ENCODE measurements at regions not wholly inside any gene's neighbourhood (a gene's known extent, or its start where the extent isn't known, plus 50 kb on each side); places are given as distances from the start of the nearest gene placed in this dataset.

DNA sequence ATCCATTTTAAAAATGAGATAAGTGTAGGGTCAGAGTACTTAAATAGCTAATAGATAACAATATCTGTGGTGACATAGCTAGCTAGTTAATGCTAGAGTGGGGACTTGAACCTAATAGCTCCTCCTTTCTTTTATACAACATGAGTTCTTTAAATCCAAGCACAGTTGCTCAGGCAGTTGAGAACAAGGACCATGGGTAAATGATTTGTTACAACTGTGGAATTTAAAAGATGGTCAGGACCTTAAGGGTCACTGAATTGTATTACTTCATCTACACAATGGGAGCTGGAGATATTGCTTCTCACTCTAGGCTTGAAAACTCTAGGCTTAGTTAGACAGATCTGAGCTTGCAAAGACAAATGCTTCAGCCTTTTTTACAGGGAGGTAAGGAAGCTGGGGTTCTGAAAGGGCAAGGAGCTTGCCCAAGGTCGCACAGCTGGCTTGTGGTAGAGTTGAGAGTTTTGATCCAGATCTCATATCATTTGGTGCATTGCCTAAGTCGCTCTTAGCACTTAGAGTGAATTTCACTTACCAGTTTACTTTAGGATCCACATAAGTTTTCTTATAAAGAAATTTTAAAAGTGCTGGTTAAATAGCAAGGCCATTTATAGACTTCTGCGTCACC, 90.2 kb downstream of the EDEM1 start:
- TF ChIP-seq, protein P1, sequence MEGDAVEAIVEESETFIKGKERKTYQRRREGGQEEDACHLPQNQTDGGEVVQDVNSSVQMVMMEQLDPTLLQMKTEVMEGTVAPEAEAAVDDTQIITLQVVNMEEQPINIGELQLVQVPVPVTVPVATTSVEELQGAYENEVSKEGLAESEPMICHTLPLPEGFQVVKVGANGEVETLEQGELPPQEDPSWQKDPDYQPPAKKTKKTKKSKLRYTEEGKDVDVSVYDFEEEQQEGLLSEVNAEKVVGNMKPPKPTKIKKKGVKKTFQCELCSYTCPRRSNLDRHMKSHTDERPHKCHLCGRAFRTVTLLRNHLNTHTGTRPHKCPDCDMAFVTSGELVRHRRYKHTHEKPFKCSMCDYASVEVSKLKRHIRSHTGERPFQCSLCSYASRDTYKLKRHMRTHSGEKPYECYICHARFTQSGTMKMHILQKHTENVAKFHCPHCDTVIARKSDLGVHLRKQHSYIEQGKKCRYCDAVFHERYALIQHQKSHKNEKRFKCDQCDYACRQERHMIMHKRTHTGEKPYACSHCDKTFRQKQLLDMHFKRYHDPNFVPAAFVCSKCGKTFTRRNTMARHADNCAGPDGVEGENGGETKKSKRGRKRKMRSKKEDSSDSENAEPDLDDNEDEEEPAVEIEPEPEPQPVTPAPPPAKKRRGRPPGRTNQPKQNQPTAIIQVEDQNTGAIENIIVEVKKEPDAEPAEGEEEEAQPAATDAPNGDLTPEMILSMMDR (IDR thresholded peaks at IDR 0.05), result no peak
- no peak for TF ChIP-seq POLR2A (IDR thresholded peaks at IDR 0.05)

All from prostate gland (tissue), 2 donors.